ENCODE measurements at regions not wholly inside any gene's neighbourhood (a gene's known extent, or its start where the extent isn't known, plus 50 kb on each side); places are given as distances from the start of the nearest gene placed in this dataset.

- H2BK15ac ChIP-seq (ENCODE audit: low read depth, low read length) = no peak overlapping the region
- BruUV-seq (replicated peaks) = no TSS peak
- no peaks in the 10 kb centered on the region for H3K9me1 ChIP-seq (ENCODE audit: insufficient read depth, low read length)
- ATAC-seq (ENCODE audit: low read depth) (no peak), DNase-seq (no peak)
- WGBS, 2 experiments (ENCODE audit: extremely low coverage in 2 of 2, insufficient read length in 1 of 2) = 60% methylated on average over 1 of the region's 3 CpGs; no CpG with 5 or more reads in 1 of the 2 experiments
- no peak overlapping the region for H3K9ac ChIP-seq (ENCODE audit: low read depth, low read length)
- H2AFZ ChIP-seq (replicated peaks; ENCODE audit: low read length, poor library complexity) = no peak overlapping the region
- no peaks in the 10 kb centered on the region for H3K79me1 ChIP-seq (ENCODE audit: low read depth in 1 of 2, low read length in 2 of 2)
- H3K27me3 ChIP-seq (ENCODE audit: control insufficient read depth, insufficient read depth, low read length) = no peaks in the 10 kb centered on the region
- H4K91ac ChIP-seq (ENCODE audit: insufficient read depth, low read depth, low read length) = no peak overlapping the region
- intact Hi-C loops (cut with micrococcal nuclease) = no loop called here
- H3K4me2 ChIP-seq (ENCODE audit: low read depth, low read length) = no peak overlapping the region
- no peaks in the 10 kb centered on the region for H3K36me3 ChIP-seq (ENCODE audit: control insufficient read depth, insufficient read depth, low read length)
- H3K14ac ChIP-seq (replicated peaks; ENCODE audit: low read depth, low read length) = no peak overlapping the region
- H2BK120ac ChIP-seq (ENCODE audit: low read depth, low read length) = no peak overlapping the region
- H4K8ac ChIP-seq (ENCODE audit: low read depth in 2 of 2, low read length in 2 of 2) = no peak overlapping the region
- H4K20me1 ChIP-seq (ENCODE audit: insufficient read depth, low read length) = no peaks in the 10 kb centered on the region
- ChIA-PET POLR2A (ENCODE audit: unreplicated experiment) (no interaction called here), CTCF (no interaction called here)
- H3K56ac ChIP-seq (ENCODE audit: extremely low read depth, insufficient read depth, low read length) = no peak overlapping the region
- dilution Hi-C loops (cut with HindIII; ENCODE audit: low sequenced_read_pairs, unreplicated experiment) = no loop called here
- no peak overlapping the region for H2BK5ac ChIP-seq (ENCODE audit: low read depth, low read length, poor library complexity, severe bottlenecking)
- H3K4me3 ChIP-seq (ENCODE audit: insufficient read depth, low read depth, low read length) = no peak overlapping the region
- no peak overlapping the region for H2AK9ac ChIP-seq (replicated peaks; ENCODE audit: low read depth, low read length, poor library complexity)
- H3K9me3 ChIP-seq (ENCODE audit: control insufficient read depth, insufficient read depth, low read length) = peaks cover 4% of the 10 kb centered on the region
- TF ChIP-seq MXI1 (IDR thresholded peaks at IDR 0.05; ENCODE audit: borderline replicate concordance, low read depth, low read length) = no peak
- TF ChIP-seq, protein P1, sequence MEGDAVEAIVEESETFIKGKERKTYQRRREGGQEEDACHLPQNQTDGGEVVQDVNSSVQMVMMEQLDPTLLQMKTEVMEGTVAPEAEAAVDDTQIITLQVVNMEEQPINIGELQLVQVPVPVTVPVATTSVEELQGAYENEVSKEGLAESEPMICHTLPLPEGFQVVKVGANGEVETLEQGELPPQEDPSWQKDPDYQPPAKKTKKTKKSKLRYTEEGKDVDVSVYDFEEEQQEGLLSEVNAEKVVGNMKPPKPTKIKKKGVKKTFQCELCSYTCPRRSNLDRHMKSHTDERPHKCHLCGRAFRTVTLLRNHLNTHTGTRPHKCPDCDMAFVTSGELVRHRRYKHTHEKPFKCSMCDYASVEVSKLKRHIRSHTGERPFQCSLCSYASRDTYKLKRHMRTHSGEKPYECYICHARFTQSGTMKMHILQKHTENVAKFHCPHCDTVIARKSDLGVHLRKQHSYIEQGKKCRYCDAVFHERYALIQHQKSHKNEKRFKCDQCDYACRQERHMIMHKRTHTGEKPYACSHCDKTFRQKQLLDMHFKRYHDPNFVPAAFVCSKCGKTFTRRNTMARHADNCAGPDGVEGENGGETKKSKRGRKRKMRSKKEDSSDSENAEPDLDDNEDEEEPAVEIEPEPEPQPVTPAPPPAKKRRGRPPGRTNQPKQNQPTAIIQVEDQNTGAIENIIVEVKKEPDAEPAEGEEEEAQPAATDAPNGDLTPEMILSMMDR (conservative IDR thresholded peaks at IDR 0.05; ENCODE audit: low read depth, low read length) = no peak
- TF ChIP-seq BHLHE40 (IDR thresholded peaks at IDR 0.05; ENCODE audit: low read depth, low read length) = no peak
- TF ChIP-seq SMC3 (IDR thresholded peaks at IDR 0.05; ENCODE audit: low read depth, low read length) = no peak
- no peak for TF ChIP-seq USF2 (IDR thresholded peaks at IDR 0.05; ENCODE audit: low read depth, low read length)
- no peak for TF ChIP-seq RFX5 (IDR thresholded peaks at IDR 0.05; ENCODE audit: low read depth, low read length)
- no peak for TF ChIP-seq RAD21 (IDR thresholded peaks at IDR 0.05; ENCODE audit: low read length)
- TF ChIP-seq CHD1 (IDR thresholded peaks at IDR 0.05; ENCODE audit: low read depth, low read length) = no peak
- H3K23ac ChIP-seq (ENCODE audit: low read depth, low read length) = no peak overlapping the region
- no peaks in the 10 kb centered on the region for H3K4me1 ChIP-seq (ENCODE audit: control insufficient read depth, insufficient read depth, low read length)
- H2AK5ac ChIP-seq (ENCODE audit: low read depth, low read length) = no peak overlapping the region
- no peak overlapping the region for H3K27ac ChIP-seq (ENCODE audit: insufficient read depth, low read length)
- H3K4ac ChIP-seq (ENCODE audit: low read depth, low read length) = no peak overlapping the region
- in situ Hi-C loops (cut with MboI; ENCODE audit: low sequenced_read_pairs) = no loop called here
- no peak overlapping the region for H4K5ac ChIP-seq (ENCODE audit: low read depth, low read length)
- H3K18ac ChIP-seq (ENCODE audit: low read depth, low read length) = no peak overlapping the region
- H2BK20ac ChIP-seq (ENCODE audit: low read depth, low read length) = no peak overlapping the region
Measured at GRCh38 chr1:213656503-213656902, 331.3 kb upstream of the PROX1 start.

Measured in IMR-90 (cell line).